ENCODE measurements at regions not wholly inside any gene's neighbourhood (a gene's known extent, or its start where the extent isn't known, plus 50 kb on each side); places are given as distances from the start of the nearest gene placed in this dataset.
"Not testable (repeated sequence)": the region's sequence is repeated elsewhere in the genome, so short reads cannot be mapped to it uniquely, and the experiment has no call there.

DNA sequence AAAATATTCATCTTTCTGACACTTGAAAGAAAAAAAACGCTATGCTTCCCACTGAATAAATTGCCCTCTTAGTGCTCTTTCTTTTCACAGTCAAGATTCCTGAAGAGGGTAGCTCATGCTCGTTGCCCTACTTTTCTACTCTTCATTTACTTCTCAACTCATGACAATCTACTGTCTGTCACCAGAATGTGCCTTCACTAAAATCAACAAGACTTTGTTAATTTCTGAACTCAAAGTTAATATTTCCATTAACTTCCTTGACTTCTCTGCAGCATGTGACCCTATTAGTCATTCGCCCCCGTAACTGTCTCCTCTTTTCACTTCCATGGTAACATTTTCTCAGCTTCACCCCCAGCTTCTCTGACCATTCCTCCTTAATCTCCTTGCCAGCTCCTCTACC is 98.9 kb upstream of the MAPRE2 start:
- TF ChIP-seq, protein P1, sequence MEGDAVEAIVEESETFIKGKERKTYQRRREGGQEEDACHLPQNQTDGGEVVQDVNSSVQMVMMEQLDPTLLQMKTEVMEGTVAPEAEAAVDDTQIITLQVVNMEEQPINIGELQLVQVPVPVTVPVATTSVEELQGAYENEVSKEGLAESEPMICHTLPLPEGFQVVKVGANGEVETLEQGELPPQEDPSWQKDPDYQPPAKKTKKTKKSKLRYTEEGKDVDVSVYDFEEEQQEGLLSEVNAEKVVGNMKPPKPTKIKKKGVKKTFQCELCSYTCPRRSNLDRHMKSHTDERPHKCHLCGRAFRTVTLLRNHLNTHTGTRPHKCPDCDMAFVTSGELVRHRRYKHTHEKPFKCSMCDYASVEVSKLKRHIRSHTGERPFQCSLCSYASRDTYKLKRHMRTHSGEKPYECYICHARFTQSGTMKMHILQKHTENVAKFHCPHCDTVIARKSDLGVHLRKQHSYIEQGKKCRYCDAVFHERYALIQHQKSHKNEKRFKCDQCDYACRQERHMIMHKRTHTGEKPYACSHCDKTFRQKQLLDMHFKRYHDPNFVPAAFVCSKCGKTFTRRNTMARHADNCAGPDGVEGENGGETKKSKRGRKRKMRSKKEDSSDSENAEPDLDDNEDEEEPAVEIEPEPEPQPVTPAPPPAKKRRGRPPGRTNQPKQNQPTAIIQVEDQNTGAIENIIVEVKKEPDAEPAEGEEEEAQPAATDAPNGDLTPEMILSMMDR (IDR thresholded peaks at IDR 0.05; ENCODE audit: low read depth, low read length, missing control alignments): no peak
- in situ Hi-C loops (cut with HindIII; ENCODE audit: low sequenced_read_pairs): no loop called here
- H3K4me3 ChIP-seq (ENCODE audit: low read depth, low read length): no peak overlapping the region
- no peak for DNase-seq (ENCODE audit: low read depth)

DNA sequence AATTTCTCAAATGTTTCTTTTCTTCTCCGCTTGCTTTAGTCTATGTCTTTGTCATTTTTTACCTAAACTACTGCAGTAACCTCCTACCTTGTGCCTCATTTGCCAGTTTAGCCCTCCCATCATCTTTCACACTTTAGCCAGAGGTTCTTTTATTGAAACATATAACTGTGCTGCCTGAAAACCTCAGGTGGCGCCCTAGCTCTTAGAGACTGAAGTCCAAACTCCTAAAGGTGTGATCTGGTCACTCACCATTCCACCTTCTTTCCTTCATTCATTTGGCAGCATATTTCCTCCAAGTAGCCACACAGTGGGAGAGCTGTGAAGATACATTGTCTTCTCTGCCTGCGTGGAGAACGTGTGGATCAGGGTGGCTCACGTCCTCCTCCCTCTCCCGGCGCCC is 98.2 kb upstream of the MAPRE2 start:
- no peak overlapping the region for H3K4me3 ChIP-seq (ENCODE audit: low read depth, low read length)
- no peak for DNase-seq (ENCODE audit: low read depth)
- in situ Hi-C loops (cut with HindIII; ENCODE audit: low sequenced_read_pairs): no loop called here
- TF ChIP-seq, protein P1 (IDR thresholded peaks at IDR 0.05; ENCODE audit: low read depth, low read length, missing control alignments): no peak

DNA sequence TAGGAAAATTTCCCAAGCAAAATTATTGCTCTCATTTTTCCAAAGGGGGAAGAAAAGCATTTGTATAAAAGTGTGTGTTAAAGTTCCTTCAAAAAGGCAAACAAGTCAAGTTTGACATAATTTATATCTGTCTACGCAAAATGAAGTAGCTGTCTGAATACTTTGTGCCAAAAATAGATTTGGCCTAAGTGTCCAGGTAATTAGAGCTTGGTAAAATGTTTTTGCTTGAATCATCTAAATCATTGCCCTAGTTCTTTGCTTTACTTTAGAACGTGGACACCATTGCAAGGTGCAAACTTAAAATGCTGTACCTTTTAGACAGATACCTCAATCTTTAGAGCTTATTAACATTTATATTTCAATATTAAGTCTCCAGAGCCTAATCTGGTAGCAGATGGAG is 97.6 kb upstream of the MAPRE2 start:
- TF ChIP-seq, protein P1 (IDR thresholded peaks at IDR 0.05; ENCODE audit: low read depth, low read length, missing control alignments): no peak
- H3K4me3 ChIP-seq (ENCODE audit: low read depth, low read length): no peak overlapping the region
- in situ Hi-C loops (cut with HindIII; ENCODE audit: low sequenced_read_pairs): no loop called here
- DNase-seq (ENCODE audit: low read depth): no peak

DNA sequence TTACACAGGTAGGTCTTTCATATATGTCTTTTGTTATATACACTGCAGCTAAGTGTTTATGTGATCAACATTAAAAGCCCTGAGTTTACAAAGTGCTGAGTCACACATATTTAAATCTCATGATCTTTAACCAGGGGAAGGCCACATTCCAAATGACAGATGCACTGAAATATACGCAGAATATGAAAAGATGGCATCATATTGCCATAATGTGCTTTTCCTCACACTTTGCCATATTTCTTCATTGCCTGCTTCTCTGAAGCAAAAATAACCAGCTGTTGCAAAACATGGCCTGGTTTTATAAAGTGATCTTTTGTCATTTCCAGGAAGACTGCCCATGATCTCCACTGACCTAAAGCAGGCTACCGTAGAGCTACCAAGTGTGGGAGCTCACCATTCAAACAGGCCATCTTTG is 93.5 kb upstream of the MAPRE2 start:
- no peak for DNase-seq (ENCODE audit: low read depth)
- in situ Hi-C loops (cut with HindIII; ENCODE audit: low sequenced_read_pairs): no loop called here
- H3K4me3 ChIP-seq (ENCODE audit: low read depth, low read length): no peak overlapping the region
- TF ChIP-seq, protein P1 (IDR thresholded peaks at IDR 0.05; ENCODE audit: low read depth, low read length, missing control alignments): no peak

DNA sequence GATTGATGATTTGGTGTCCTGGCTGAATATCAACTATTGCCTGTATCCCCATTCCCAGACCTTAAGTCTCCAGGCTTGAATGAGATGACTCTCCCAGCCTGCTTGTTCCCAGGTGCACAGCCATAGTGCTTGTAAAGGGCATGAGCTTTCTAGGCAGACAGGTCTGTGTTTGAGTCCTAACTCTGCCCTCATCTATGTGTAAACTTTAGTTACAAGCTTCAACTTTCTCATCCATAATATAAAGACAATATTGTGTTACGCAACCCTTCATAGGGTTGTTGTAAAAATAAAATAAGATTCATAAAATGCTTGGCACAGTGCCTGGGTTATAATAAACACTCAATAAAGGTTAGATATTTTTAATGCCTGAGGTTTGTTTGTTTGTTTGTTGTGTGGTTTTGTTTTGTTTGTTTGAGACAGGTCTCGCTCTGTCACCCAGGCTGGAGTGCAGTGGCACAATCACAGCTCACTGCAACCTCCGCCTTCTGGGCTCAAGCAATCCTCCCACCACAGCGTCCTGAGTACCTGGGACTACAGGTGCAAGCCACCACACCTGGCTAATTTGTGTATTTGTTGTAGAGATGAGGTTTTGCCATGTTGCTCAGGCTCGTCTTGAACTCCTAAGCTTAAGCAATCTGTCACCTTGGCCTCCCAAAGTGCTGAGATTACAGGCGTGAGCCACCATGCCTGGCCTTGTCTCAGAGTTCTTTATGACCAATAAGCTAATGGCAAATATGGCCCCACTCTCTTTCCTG is 89.4 kb upstream of the MAPRE2 start:
- no peak for DNase-seq (ENCODE audit: low read depth)
- H3K4me3 ChIP-seq (ENCODE audit: low read depth, low read length): no peak overlapping the region
- in situ Hi-C loops (cut with HindIII; ENCODE audit: low sequenced_read_pairs): no loop called here
- TF ChIP-seq, protein P1 (IDR thresholded peaks at IDR 0.05; ENCODE audit: low read depth, low read length, missing control alignments): no peak

DNA sequence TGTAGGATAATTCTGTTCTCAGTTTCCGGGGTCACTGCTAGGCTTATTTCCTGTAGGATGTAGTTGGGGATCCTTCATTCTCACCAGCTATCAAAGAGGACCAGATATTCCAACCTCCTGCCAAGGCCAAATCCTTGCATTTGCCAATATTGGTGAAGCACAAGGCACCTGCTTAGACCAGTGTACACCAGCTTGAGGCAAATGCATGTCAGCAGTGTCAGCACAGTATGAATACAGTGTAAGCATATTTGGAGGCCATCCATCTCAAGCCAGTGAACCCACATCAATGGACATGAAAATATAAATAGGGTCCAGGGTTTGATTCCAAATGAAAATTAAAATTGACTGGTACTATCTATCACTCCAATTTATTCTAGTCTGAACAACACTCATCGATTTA is 88.0 kb upstream of the MAPRE2 start:
- H3K4me3 ChIP-seq (ENCODE audit: low read depth, low read length): no peak overlapping the region
- in situ Hi-C loops (cut with HindIII; ENCODE audit: low sequenced_read_pairs): no loop called here
- TF ChIP-seq, protein P1 (IDR thresholded peaks at IDR 0.05; ENCODE audit: low read depth, low read length, missing control alignments): no peak
- no peak for DNase-seq (ENCODE audit: low read depth)

DNA sequence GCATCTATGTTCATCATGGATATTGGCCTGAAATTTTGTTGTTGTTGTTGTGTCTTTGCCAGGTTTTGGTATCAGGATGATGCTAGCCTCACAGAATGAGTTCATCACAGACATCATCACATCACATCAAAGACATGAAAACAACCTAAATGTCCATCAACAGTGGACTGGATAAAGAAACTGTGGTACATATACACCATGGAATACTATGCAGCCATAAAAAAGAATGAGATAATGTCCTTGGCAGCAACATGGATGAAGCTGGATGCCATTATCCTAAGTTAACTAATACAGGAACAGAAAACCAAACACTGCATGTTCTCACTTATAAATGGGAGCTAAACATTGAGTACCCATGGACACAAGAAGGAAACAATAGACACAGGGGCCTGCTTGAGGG is 85.7 kb upstream of the MAPRE2 start:
- in situ Hi-C loops (cut with HindIII; ENCODE audit: low sequenced_read_pairs); H3K4me3 ChIP-seq (ENCODE audit: low read depth, low read length); DNase-seq (ENCODE audit: low read depth): not testable (repeated sequence)

Measured in astrocyte of the cerebellum (primary cell).